Activated CD8-positive, alpha-beta T cell treated with anti-CD3 and anti-CD28 coated beads, Interleukin-2, amount 10 ng/mL, durations not matched to agents 7 days and 5 days (primary cell): ENCODE measurements at regions not wholly inside any gene's neighbourhood (a gene's known extent, or its start where the extent isn't known, plus 50 kb on each side); places are given as distances from the start of the nearest gene placed in this dataset.
"Not testable (repeated sequence)": the region's sequence is repeated elsewhere in the genome, so short reads cannot be mapped to it uniquely, and the experiment has no call there.

Experiments
- ATAC-seq: fragments of 150-1000 bp; cut with Tn5 transposase; one replicate; pipeline ENCODE4 v1.10.0; 2021; ENCODE audit warnings: moderate library complexity
- CTCF ChIA-PET: fragments of 350-600 bp; sonication (Branson Sonifier 250); formaldehyde crosslinking; loops from one replicate; lab custom pipeline; 2021; ENCODE audit warnings: antibody characterized with exemption; lab: Charles Lee
- POLR2A ChIA-PET: fragments of 350-600 bp; sonication (Branson Sonifier 250); formaldehyde crosslinking; loops from one replicate; lab custom pipeline; 2021; ENCODE audit warnings: antibody characterized with exemption; lab: Charles Lee
- DNase-seq: peaks from one replicate; pipeline ENCODE4 v3.0.0-alpha.2; 2020
- H3K27ac Mint-ChIP-seq: one replicate; pipeline ENCODE4 v1.8.0; 2021; ENCODE audit warnings: mild to moderate bottlenecking, mixed read lengths
- H3K27me3 Mint-ChIP-seq: one replicate; pipeline ENCODE4 v1.8.0; 2021; ENCODE audit warnings: low read depth, mixed read lengths
- H3K36me3 Mint-ChIP-seq: one replicate; pipeline ENCODE4 v1.8.0; 2021; ENCODE audit warnings: low read depth, mixed read lengths
- H3K4me1 Mint-ChIP-seq: one replicate; pipeline ENCODE4 v1.8.0; 2021; ENCODE audit warnings: low read depth, mixed read lengths
- H3K4me3 Mint-ChIP-seq: one replicate; pipeline ENCODE4 v1.8.0; 2021; ENCODE audit warnings: mild to moderate bottlenecking, mixed read lengths
- H3K9me3 Mint-ChIP-seq: one replicate; pipeline ENCODE4 v1.8.0; 2022; ENCODE audit warnings: mixed read lengths; ENCODE audit not compliant: insufficient read depth

DNA sequence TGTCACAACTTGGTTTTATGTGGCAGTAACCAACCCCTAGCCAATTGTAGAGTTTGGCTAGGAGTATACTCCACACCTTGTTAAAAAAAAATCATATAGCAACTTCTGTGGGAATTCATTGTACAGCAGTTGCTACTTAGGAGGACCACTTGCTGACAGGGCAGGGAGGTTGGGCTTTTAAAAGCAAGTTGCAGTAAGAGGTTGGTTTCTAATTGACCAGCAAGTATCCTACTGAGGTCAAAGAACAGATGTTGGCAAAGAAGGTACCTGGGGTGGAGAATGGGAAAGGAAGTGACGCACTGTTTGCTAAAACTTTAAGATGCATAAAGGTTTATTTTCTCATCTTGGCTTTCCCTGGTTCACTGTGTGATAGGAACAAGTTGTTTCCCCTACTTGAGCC, 104.6 kb downstream of the TBX3 start:
- CTCF ChIA-PET = no interaction called here
- Mint-ChIP-seq H3K27me3 (no peaks in the 10 kb centered on the region), H3K36me3 (no peaks in the 10 kb centered on the region), H3K4me1 (no peaks in the 10 kb centered on the region), H3K9me3 (no peaks in the 10 kb centered on the region), H3K4me3 (no peak overlapping the region), H3K27ac (no peak overlapping the region)
- no peak for DNase-seq
- POLR2A ChIA-PET = no interaction called here
- ATAC-seq = no peak

DNA sequence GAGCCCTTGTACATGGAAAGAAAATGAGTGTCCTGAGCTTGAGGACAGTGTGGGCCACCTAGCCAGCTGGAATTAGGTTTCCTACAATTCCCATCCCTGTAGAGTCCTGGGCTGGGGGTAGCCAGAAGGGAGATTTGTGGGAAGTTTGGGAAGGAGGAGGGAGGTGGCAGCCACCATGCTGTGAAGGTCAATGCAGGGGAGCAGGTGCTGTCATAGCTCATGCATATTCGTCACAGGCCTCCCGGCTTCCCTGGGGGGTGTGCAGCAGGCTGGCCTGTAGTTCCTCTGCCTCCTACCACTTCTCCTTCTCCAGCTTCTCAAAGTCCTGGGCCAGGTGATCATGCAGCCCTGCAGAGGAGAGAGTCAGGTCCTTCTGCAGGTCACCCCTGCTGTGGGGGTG, 121.3 kb downstream of the TBX3 start:
- ChIA-PET POLR2A (no interaction called here), CTCF (no interaction called here)
- H3K36me3 Mint-ChIP-seq = no peaks in the 10 kb centered on the region
- no peak for ATAC-seq
- no peaks in the 10 kb centered on the region for H3K9me3 Mint-ChIP-seq
- no peaks in the 10 kb centered on the region for H3K27me3 Mint-ChIP-seq
- H3K27ac Mint-ChIP-seq = no peak overlapping the region
- H3K4me1 Mint-ChIP-seq = no peaks in the 10 kb centered on the region
- no peak for DNase-seq
- H3K4me3 Mint-ChIP-seq = no peak overlapping the region

DNA sequence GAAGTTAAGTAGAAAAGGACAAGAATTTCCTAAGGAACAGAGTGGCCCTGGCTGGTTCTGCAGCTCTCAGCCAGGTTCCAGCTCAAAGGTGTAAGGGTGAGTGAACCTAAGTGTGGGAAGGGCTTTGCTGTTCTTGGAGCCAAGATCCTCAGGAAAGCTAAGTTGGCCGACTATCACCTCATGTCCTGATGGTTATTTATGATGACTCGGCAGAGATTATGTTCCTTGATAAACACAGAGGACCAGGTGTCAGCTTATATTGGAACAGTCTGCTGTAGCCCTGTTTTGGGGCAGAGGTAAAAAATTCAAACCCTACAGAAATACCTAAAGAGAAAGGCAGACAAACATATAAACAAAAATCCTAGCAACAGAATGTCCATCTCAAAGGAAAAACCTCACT, 128.5 kb downstream of the TBX3 start:
- H3K36me3 Mint-ChIP-seq = no peaks in the 10 kb centered on the region
- POLR2A ChIA-PET = no interaction called here
- ATAC-seq (no peak), DNase-seq (no peak)
- no peak overlapping the region for H3K4me3 Mint-ChIP-seq
- H3K4me1 Mint-ChIP-seq = no peaks in the 10 kb centered on the region
- CTCF ChIA-PET = no interaction called here
- no peak overlapping the region for H3K27ac Mint-ChIP-seq
- H3K9me3 Mint-ChIP-seq = no peaks in the 10 kb centered on the region
- no peaks in the 10 kb centered on the region for H3K27me3 Mint-ChIP-seq

DNA sequence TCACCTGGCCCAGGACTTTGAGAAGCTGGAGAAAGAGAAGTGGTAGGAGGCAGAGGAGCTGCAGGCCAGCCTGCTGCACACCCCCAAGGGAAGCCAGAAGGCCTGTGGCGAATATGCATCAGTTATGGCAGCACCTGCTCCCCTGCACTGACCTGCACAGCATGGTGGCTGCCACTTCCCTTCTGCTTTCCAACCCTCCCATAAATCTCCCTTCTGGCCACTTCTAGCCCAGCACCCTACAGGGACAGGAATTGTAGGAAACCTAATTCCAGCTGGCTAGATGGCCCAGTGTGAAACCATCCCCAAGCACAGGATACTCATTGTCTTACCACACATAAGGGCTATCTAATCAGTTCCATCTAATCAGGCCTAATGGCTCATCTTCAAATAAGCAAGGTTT, 136.3 kb downstream of the TBX3 start:
- ChIA-PET POLR2A (no interaction called here), CTCF (no interaction called here)
- no peaks in the 10 kb centered on the region for H3K27me3 Mint-ChIP-seq
- no peak overlapping the region for H3K27ac Mint-ChIP-seq
- no peak overlapping the region for H3K4me3 Mint-ChIP-seq
- H3K4me1 Mint-ChIP-seq = no peaks in the 10 kb centered on the region
- H3K36me3 Mint-ChIP-seq = no peaks in the 10 kb centered on the region
- no peaks in the 10 kb centered on the region for H3K9me3 Mint-ChIP-seq
- DNase-seq (no peak), ATAC-seq (no peak)

DNA sequence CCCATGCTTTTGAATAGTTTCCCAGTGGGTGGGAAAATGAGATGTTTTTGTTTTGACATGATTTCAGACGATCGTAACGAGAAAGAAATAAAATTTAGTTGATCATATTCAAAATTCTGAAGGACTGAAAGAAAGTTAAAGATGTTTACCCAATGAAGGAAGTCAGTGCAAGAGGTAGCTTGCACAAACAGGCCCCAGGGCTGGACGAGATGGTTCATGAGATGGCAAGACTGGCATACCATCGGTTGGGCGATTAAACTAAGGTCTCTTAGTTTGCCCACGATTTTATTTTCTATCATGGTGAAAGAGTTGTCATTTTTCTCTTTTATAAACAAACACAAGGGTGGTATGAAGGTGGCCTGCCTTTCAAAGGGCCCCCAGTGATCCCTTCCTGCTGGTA, 124.5 kb upstream of the TBX5 start:
- peaks cover 2% of the 10 kb centered on the region for H3K27me3 Mint-ChIP-seq
- DNase-seq = no peak
- no peak overlapping the region for H3K4me3 Mint-ChIP-seq
- ATAC-seq = no peak
- no peaks in the 10 kb centered on the region for H3K36me3 Mint-ChIP-seq
- no peaks in the 10 kb centered on the region for H3K4me1 Mint-ChIP-seq
- H3K9me3 Mint-ChIP-seq = no peaks in the 10 kb centered on the region
- ChIA-PET POLR2A (no interaction called here), CTCF (no interaction called here)
- no peak overlapping the region for H3K27ac Mint-ChIP-seq

DNA sequence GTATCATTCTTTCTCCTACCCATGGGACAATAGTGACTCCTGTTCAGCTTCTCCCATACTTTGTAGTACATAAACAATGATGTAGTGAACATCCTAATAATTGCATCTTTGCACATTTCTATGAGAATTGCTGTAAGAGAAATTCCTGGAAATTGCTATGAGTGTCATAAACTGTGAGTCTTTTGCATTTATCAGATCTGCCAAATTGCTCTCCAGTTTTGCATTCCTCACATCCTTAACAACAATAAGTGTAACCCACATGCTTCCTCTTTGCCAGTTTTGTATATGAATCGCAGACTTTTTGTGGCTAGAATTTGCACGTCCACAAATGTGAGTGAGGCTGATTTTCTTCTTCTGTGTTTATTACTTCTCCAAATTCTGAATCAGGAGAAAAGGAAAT, 124.0 kb upstream of the TBX5 start:
- Mint-ChIP-seq H3K27ac (no peak overlapping the region), H3K4me3 (no peak overlapping the region), H3K9me3 (no peaks in the 10 kb centered on the region), H3K4me1 (no peaks in the 10 kb centered on the region), H3K36me3 (no peaks in the 10 kb centered on the region), H3K27me3 (peaks cover 2% of the 10 kb centered on the region)
- ChIA-PET POLR2A (no interaction called here), CTCF (no interaction called here)
- ATAC-seq (no peak), DNase-seq (no peak)

DNA sequence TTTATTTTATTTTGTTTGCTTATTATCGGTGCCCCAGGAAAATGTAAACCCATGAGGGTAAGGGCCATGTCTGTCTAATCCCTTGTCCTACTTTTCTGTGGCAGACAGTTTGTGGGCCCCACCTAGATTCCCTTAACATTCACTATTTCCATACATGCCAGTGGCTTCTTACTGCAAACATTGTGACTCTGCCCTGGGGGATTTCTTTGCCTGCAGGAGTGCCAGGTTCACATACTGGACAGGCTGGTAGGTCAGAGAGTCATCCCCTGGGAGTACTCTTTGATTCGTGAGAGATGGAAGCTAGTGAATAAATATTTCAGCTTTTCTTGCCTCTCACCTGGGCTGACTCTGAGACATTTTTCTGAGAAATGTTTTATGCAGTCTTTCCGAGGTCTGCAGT, 122.8 kb upstream of the TBX5 start:
- CTCF ChIA-PET = no interaction called here

DNA sequence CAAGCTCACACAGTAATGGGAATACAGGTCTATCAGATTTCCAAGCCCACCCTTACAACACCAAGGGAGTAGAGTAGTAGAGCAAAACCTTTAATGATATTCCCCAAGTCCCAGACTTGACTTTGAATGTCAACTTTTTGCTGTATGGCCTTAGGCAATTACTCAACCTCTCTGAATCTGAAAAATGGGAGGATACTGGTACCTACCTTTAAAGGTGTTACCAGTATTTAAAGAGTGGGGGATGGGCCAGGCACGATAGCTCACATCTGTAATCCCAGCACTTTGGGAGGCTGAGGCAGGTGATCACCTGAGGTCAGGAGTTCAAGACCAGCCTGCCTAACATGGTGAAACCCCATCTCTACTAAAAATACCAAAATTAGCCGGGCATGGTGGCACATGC, 115.2 kb upstream of the TBX5 start:
- CTCF ChIA-PET, ATAC-seq, DNase-seq, H3K4me1 Mint-ChIP-seq, H3K4me3 Mint-ChIP-seq, H3K9me3 Mint-ChIP-seq, H3K36me3 Mint-ChIP-seq, H3K27me3 Mint-ChIP-seq, H3K27ac Mint-ChIP-seq: not testable (repeated sequence)
- POLR2A ChIA-PET = interaction anchor here (0.7 kb wide), 1 partner anchor 152 kb away, joined by 3 read pairs; no protein-coding TSS in a partner anchor

More for the DNA sequence above, 122.8 kb upstream of the TBX5 start:
- H3K27ac Mint-ChIP-seq = no peak overlapping the region
- no peak overlapping the region for H3K4me3 Mint-ChIP-seq
- no peaks in the 10 kb centered on the region for H3K9me3 Mint-ChIP-seq
- H3K27me3 Mint-ChIP-seq = peaks cover 2% of the 10 kb centered on the region
- DNase-seq = no peak
- no peaks in the 10 kb centered on the region for H3K4me1 Mint-ChIP-seq
- no peak for ATAC-seq
- H3K36me3 Mint-ChIP-seq = no peaks in the 10 kb centered on the region
- POLR2A ChIA-PET = no interaction called here

DNA sequence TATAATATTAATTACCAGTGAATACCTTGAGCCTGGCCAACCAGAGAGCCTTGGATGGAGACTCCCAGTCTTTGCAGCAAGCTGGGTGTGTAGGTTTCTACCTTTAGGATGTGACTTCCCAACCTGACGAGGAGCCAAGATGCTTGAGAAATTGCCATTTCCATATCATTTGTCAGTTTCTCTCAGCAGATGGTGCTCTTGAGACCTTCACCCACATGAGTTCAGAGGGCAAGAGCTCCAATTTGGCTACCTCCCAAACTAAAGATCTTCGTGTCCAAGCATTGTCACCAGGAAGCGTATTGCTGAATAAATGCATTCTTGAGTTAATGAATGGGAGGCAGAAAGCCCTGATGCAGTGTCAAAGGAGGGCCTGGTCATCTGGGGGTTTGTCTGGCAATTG, 106.4 kb upstream of the TBX5 start:
- ChIA-PET POLR2A (no interaction called here), CTCF (interaction anchor here (1.6 kb wide), 1 partner anchor 531 kb away, joined by 4 read pairs; no protein-coding TSS in a partner anchor)
- Mint-ChIP-seq H3K4me1 (no peaks in the 10 kb centered on the region), H3K27me3 (no peaks in the 10 kb centered on the region), H3K4me3 (no peak overlapping the region), H3K27ac (no peak overlapping the region), H3K36me3 (no peaks in the 10 kb centered on the region), H3K9me3 (no peaks in the 10 kb centered on the region)
- DNase-seq (no peak), ATAC-seq (no peak)

DNA sequence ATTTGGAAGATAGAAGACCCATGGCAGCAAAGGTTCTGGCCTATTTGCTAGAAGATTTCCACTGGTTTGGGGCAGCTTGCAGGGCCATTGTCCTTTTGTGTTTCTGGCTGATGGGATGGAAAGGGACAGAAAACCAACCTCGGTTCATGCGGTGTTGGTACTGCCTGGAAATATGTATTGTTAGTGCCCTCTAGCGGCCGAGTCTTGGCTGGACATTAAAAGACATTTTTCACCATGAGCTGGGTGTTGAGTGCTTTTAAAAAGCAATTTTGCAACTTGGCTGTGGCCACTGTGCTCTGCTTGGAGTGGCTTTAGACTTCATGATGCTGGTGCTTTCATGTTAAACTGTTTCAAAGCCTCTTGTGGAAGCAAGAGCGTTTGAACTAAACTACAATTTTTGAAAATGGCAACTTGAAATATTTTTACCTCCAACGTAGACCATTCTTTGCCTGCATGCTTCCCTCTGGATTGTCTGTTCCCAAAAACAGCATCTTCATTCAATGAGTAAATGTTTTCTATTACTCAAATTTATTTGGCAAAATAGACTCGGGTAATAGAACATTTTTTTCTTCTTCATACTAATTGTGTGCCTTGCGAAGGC, 102.7 kb upstream of the TBX5 start:
- Mint-ChIP-seq H3K4me1 (no peaks in the 10 kb centered on the region), H3K9me3 (no peaks in the 10 kb centered on the region), H3K4me3 (no peak overlapping the region), H3K27ac (no peak overlapping the region), H3K36me3 (no peaks in the 10 kb centered on the region), H3K27me3 (peaks cover 3% of the 10 kb centered on the region)
- ChIA-PET CTCF (interaction anchor here (0.6 to 3.5 kb wide), 14 partner anchors 9 to 1606 kb away, joined by 3 to 71 read pairs (median 3); partner anchors contain the start of gene RBM19), POLR2A (no interaction called here)
- peak; percentile 74 for DNase-seq
- peak; percentile 47 for ATAC-seq

DNA sequence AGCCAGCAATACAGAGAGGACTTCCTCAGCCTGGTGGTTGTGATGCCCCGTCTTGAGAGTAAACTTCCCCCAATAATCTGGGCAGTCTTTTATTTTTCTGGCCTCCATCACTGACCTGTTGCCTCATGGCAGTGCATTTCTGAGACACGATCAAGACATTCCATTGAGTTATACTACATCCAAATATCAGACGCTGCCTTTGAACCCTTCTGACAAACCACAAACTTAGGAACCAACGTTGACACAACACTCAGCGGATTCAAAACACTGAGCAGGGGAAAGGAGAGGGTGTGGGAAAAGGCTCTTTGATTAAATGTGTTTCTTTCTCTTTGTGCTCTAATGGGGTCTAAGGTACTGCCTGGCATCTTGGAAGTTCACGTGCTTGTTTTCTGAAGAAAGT, 100.7 kb upstream of the TBX5 start:
- Mint-ChIP-seq H3K9me3 (no peaks in the 10 kb centered on the region), H3K4me1 (no peaks in the 10 kb centered on the region), H3K4me3 (no peak overlapping the region), H3K36me3 (no peaks in the 10 kb centered on the region), H3K27me3 (peaks cover 10% of the 10 kb centered on the region), H3K27ac (no peak overlapping the region)
- ATAC-seq (no peak), DNase-seq (no peak)
- ChIA-PET POLR2A (no interaction called here), CTCF (no interaction called here)

DNA sequence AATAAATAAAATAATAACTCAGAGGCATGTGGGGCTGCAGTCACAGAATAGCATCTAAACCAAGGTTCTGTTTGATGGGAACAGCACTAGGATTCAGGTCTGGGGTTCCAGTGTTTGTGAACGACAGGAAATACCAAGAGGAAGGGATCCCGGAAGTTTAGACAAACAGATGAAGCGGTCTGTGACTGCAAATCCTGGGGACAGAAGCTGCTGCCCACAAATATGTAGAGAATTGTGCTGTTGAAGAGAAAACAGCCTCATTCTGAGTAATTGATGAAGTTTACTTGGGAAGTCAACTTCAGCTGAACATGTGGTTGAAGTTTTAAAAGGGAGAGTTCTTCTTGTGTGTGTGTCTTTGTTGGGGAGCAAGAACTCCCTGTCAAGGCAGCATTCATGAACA, 98.4 kb upstream of the TBX5 start:
- peaks cover 21% of the 10 kb centered on the region for H3K27me3 Mint-ChIP-seq
- H3K9me3 Mint-ChIP-seq = no peaks in the 10 kb centered on the region
- no peak for DNase-seq
- no peak overlapping the region for H3K27ac Mint-ChIP-seq
- POLR2A ChIA-PET = no interaction called here
- H3K36me3 Mint-ChIP-seq = no peaks in the 10 kb centered on the region
- CTCF ChIA-PET = no interaction called here
- H3K4me1 Mint-ChIP-seq = no peaks in the 10 kb centered on the region
- no peak for ATAC-seq
- H3K4me3 Mint-ChIP-seq = no peak overlapping the region

DNA sequence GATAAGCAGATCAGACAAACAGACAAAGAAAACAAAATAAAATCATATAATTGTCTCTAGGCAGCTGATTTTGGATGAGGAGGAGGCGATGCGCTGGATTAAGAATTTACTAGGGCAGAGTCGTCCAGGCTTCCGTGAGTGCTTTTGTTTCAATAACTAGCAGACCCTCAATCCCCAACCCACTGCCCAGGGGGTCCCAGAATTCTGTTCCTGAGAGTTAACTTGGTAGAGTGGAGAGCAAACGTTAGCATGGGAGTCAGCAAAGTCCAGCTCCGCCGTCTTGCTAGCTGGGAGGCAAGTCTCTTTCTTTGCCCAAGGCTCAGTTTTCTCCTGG, 95.5 kb upstream of the TBX5 start:
- Mint-ChIP-seq H3K27me3 (peaks cover 21% of the 10 kb centered on the region), H3K9me3 (no peaks in the 10 kb centered on the region), H3K4me3 (no peak overlapping the region), H3K4me1 (no peaks in the 10 kb centered on the region), H3K27ac (no peak overlapping the region), H3K36me3 (no peaks in the 10 kb centered on the region)
- DNase-seq = no peak
- ChIA-PET CTCF (no interaction called here), POLR2A (interaction anchor here (0.7 kb wide), 1 partner anchor 700 kb away, joined by 7 read pairs; no protein-coding TSS in a partner anchor)
- no peak for ATAC-seq
